HG02970 (cell line): ENCODE measurements at regions not wholly inside any gene's neighbourhood (a gene's known extent, or its start where the extent isn't known, plus 50 kb on each side); places are given as distances from the start of the nearest gene placed in this dataset.
"Not testable (repeated sequence)": the region's sequence is repeated elsewhere in the genome, so short reads cannot be mapped to it uniquely, and the experiment has no call there.

Experiments used
- ATAC-seq: cut with Tn5 transposase; IDR thresholded peaks from one replicate; pipeline ENCODE4 v1.9.1; 2021; ENCODE audit warnings: mild to moderate bottlenecking, moderate library complexity, moderate number of reproducible peaks; ENCODE audit not compliant: unreplicated experiment, low FRiP score

DNA sequence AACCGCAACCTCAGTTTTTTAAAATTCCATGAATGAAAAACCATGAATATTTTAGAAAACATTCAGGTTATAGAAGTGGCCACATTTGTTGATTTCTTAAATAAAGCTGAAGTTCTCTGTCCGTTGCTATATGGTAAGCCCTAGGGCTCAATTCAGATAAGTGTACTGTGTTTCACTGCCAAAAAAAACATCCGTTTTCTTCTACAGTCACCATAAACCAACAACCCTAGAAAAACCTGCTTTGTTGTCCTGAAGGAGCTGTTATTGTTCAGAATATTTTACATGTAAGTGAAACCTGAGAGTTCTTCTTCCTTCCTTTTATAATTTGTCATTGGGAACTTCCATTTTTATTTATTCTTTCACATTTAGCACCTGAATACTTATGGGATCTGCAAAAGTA lies 274.1 kb downstream of the TFAP2A start:
- no peak for ATAC-seq

- no peak for ATAC-seq
Measured at GRCh38 chr6:10140136-10140535, 274.7 kb downstream of the TFAP2A start.

GRCh38 chr6:10138917-10139316 lies 276.0 kb downstream of the TFAP2A start:
- ATAC-seq: no peak

- ATAC-seq: no peak
Measured at GRCh38 chr6:10136636-10137035, 278.2 kb downstream of the TFAP2A start.

GRCh38 chr6:10134185-10134584 lies 280.7 kb downstream of the TFAP2A start:
- not testable (repeated sequence) for ATAC-seq

DNA sequence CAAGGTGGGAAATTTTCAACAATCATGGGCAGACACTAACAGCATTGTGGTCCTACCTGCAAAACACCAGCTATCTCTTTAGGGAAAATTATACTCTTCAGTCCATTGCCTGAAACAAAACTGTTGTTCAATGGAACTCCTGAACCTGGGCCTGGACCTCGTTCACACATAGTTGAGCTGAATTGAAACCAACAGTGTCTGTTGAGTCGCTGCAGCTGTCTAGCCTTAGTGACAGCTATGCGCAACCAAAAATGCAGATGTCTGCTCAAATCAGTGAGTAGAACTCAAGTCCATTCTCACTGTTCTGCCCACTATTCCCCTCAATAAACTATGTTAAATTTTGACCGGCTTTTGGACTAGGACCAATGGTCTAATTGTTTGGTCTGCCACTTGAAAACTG lies 286.2 kb downstream of the TFAP2A start:
- no peak for ATAC-seq

DNA sequence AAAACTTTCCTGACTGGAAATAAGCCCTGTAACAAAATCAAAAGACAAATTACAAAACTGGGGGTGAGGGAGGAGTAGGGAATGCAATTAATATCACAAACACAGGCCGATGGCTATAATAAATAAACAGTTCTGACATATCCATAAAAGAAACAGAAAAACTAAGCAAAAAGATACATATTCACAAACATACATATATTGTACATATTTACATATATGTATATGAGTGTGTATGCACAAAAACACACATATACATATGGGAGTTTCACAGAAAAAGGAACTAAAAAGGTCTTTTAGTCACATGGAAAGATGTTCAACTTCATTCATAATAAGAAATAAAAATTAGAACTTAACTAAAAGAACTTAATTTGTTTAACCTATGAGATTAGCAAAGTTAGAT lies 292.7 kb downstream of the TFAP2A start:
- no peak for ATAC-seq

- no peak for ATAC-seq
Measured at GRCh38 chr6:10112871-10113549, 301.9 kb downstream of the TFAP2A start.

DNA sequence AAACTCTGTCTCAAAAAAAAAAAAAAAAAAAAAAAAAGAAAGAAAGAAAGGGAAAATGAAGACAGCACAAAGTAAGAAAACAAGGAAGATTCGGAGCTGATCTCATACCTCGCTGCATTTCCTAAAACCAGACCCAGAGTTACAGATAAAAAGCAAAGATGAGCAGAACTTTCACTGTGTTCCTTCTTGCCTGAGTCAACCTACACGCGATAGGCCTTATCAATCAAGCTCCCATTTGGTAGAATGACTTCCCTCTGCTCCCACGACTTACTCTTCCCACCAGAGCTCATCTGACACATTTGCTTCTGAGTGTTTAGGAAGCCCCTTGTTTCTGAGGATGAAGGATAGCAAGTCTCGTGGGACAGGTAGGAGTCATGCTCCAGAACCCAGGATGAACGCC lies 302.9 kb downstream of the TFAP2A start:
- ATAC-seq: no peak

DNA sequence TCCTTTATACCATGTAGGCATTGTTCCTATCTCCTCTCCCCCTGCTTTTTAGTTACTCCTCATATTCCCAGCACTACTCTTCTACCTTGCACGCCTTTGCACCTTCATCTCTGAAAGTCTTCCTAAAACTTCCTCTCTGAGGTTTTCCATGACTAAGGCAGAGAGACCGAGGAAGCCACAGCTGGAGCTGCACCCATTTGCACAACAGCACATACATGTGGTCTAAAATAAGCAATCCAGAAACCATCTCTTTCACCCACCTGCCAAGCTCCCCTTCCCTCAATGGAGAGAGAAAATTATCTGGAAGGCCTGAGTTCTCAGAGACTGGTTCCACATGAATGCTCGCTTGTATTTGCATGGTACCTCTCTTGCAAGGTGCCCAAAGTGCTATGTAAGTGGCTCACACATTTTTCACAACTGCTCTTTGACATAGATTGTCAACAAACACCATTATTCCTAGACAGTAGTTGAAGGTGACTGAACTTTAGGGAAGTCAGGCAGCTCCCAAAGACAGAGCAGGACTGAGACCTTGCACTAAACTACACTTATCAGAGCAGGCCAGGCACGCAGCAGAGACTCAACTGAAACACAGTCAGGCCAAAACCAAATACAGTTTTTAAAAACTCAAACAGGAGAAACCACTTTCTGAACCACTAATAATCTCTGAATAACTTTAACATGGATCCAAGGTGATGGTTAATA lies 313.2 kb downstream of the TFAP2A start:
- ATAC-seq: no peak

DNA sequence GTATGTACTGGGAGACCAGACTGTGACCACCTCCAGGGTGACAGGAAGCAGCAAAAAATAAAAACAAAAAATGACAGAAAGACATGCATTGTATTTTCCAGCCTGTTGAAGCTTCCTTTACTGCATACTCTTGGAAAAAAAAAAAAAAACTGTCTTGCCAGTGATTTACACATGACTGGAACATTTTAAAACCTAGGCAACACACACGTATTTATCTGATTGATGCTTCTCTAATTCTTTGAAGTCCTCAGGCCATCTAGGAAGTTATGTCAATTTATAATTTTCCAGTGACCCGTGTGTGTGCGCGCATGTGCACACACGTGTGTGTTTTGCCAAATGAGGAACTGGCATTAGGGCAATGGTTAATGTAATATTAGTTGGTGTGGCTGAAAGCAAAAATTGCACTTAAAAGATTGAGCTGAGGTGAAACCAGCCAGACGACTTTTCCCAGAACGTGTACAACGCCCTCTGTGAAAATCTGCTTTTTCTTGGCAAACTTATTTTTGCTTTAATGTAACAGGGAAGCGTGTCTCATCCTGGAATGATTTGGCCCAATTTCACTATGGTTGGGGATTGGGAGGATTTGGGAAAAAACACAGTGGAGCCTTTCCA lies 315.2 kb downstream of the TFAP2A start:
- no peak for ATAC-seq

DNA sequence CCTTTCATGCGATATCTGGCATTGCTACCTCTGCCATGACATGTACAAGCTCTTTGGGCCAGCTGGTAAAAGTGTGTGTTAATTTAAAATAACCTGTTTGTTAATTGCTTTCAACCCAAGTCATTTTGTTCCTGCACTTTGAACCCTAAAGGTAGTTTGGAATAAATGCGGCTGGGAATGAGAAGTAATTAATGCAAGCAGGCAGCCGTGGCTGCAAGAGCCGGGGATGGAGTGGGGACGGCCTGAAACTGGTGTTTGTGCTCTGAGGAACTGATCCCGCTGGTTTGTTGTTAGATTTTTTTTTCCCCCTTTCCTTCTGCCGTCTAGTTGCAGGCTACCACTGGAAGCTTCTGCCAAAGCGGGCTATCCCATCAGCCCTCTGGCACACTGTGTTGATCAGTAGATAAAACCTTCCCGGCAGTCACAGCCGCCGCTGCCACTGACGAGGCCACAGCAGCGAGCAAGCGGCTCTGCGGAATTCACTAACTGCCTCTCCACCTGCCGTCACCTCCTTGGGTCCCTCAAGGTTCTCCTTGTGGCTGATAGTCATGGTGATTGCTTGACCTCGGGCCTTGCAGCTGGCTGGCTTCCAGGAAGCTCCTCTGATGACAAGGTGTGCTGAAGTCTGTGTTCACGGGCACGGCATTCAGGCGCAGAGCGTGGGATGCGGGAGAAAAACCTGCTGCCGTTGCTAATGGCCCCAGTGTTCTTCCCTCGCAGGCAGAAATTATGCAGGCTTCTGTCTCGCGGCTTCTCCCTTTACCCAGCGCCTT lies 315.9 kb downstream of the TFAP2A start:
- no peak for ATAC-seq

- no peak for ATAC-seq
Measured at GRCh38 chr6:10093282-10093681, 321.6 kb downstream of the TFAP2A start.

GRCh38 chr6:10084111-10084986 lies 330.5 kb downstream of the TFAP2A start:
- no peak for ATAC-seq

DNA sequence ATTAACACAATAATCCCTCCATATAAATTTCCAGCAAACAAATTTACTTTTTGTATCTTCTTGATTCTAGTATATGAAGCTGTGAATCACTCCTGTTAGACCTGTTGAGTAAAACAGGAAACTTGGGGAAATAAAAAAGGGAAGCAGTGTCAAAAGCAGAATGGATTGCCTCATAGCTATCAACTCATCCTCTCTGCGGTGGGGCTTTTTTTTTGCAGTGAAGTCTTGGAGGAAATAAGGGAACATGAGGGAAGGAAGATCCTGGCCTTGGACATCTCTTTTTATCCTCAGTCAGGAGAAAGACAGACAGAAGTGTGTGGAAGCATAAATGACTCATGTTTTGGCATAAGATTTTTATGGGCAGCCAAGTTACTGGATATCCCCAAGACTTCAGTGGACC lies 332.5 kb downstream of the TFAP2A start:
- ATAC-seq: no peak

DNA sequence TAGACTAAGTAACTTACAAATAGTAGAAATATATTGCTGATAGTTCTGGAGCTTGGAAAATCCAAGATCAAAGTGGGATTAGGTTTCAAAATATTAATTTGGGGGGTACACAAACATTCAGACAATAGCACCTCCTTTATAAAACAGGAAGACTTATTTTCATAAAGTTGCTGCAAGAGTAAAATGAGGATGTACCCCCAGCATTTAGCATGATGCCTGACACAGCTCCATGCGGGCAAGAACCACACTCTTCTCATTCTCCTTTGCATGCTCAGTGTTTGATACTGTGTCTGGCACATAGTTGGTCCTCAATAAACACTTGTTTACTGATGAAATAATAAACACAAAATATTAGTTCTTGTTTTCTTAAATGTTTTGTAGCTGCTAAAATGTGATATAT lies 332.9 kb downstream of the TFAP2A start:
- ATAC-seq: no peak

DNA sequence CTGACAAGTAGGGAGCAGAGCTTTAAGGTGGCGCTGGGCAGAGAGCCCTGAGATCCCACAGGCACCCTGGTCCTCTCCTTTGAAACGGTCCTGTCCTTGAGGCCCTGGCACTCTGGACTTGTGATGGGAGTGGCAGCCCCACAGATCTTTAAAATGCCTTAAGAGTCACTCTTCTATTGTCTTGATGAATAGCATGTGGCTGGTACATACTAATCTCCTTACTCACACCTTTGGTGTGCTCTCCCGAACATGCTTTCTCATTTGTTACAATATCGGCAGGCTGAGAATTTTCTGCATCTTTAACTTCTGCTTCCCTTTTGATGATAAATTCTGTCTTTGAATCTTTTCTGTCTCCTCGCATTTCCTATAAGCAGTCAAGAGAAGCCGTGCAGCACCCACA lies 333.8 kb downstream of the TFAP2A start:
- ATAC-seq: no peak

GRCh38 chr6:10080561-10080960 lies 334.3 kb downstream of the TFAP2A start:
- no peak for ATAC-seq

DNA sequence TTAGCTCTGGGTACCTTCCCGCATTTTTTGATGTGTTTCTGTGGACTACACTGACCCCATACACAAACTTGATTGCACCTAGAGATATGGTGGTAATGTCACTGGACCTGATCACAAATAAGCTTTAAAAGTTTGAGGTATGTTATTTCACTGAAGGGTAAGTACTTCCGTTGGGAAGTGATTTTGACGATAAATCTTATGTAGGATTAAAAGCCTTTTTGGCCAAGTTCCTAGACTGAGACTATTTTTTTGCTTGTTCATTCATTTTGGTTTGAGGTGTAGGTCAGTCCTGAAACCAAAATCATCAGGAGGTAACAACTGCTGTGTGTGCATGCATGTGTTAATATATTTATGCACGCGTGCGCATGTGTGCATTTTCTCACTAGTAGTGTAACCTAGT lies 336.3 kb downstream of the TFAP2A start:
- no peak for ATAC-seq

DNA sequence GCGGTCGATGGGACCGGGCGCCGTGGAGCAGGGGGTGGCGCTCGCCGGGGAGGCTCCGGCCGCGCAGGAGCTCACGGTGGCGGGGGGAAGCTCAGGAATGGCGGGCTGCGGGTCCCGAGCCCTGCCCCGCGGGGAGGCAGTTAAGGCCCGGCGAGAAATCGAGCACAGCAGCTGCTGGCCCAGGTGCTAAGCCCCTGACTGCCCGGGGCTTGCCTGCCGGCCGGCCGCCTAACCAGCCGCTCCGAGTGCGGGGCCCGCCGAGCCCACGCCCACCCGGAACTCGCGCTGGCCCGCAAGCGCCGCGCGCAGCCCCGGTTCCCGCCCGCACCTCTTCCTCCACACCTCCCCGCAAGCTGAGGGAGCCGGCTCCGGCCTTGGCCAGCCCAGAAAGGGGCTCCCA lies 340.1 kb downstream of the TFAP2A start:
- not testable (repeated sequence) for ATAC-seq
